NCI-H748 treated with DMSO at 0.1 percent for 48 hours (cell line): ENCODE measurements at regions not wholly inside any gene's neighbourhood (a gene's known extent, or its start where the extent isn't known, plus 50 kb on each side); places are given as distances from the start of the nearest gene placed in this dataset.
"Not testable (repeated sequence)": the region's sequence is repeated elsewhere in the genome, so short reads cannot be mapped to it uniquely, and the experiment has no call there.

Experiments
- DNase-seq: peaks from one replicate; lab custom pipeline; 2025; lab: John Stamatoyannopoulos, UW

DNA sequence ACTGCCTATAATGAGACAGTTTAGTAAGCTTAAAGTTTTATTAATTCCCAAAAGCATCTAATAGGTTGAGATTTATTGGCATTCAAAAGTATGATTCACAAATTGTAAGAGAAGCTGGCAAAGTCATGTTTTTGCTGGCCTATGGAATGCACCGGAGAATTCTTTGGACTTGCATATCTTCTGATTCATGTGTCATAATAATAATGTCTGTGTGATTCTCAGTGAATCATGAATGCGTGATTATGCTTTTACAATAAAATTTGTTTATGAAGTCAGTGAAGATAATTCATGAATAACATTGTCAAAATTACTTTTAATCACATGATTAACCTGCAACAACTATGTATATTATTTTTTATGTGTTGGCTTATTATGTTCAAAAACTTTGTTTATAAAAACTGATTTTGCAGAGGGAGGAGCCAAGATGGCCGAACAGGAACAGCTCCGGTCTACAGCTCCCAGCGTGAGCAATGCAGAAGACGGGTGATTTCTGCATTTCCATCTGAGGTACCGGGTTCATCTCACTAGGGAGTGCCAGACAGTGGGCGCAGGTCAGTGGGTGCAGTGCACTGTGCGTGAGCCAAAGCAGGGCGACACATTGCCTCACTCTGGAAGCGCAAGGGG is 389.2 kb downstream of the SRGAP2C start:
- DNase-seq: not testable (repeated sequence)

GRCh38 chr1:121574505-121574899 is 389.7 kb downstream of the SRGAP2C start:
- not testable (repeated sequence) for DNase-seq

- not testable (repeated sequence) for DNase-seq
These were observed 398.1 kb downstream of the SRGAP2C start for GRCh38 chr1:121582898-121583297.

DNA sequence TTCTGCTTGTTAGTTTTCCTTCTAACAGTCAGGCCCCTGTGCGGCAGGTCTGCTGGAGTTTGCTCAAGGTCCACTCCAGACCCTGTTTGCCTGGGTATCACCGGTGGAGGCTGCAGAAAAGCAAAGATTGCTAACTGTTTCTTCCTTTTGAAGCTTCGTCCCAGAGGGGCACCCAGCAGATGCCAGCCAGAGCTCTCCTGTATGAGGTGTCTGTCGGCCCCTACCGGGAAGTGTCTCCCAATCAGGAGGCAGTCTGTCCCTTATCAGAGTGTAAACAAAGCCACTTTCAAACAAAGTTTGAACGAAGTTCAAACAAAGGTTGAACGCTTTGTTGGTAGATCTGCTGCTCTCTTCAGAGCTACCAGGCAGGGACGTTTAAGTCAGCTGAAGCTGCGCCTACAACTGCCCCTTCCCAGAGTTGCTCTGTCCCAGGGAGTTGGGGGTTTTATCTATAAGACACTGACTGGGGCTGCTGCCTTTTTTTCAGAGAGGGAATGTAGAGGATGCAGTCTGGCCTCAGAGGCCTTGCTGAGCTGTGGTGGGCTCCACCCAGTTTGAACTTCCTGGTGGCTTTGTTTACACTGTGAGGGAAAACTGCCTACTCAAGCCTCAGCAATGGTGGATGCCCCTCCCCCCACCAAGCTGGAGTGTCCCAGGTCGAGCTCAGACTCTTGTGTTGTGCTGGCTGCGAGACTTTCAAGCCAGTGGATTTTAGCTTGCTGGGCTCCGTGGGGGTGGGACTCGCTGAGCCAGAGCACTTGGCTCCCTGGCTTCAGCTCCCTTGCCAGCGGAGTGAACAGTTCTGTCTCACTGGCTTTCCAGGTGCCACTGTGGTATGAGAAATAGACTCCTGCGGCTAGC is 401.8 kb downstream of the SRGAP2C start:
- DNase-seq: no peak

GRCh38 chr1:121587230-121587569 is 402.4 kb downstream of the SRGAP2C start:
- no peak for DNase-seq

GRCh38 chr1:121587777-121588176 is 403.0 kb downstream of the SRGAP2C start:
- no peak for DNase-seq

DNA sequence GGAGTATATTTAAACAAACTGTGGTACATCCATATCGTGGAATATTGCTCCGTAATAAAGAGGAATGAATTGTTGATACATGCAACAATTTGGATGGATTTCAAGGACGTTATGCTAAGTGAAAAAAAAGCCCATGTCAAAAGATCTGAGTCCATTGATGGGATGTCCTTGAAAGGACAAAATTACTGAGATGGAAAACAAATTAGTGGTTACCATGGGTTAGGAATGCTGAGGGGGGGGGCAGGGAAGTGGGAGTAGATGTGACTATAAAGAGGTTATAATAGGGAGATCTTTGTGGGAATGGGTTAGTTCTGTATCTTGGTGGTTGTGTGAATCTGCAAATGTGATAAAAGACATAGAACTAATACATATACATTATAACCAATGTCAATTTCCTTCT is 409.3 kb downstream of the SRGAP2C start:
- no peak for DNase-seq

DNA sequence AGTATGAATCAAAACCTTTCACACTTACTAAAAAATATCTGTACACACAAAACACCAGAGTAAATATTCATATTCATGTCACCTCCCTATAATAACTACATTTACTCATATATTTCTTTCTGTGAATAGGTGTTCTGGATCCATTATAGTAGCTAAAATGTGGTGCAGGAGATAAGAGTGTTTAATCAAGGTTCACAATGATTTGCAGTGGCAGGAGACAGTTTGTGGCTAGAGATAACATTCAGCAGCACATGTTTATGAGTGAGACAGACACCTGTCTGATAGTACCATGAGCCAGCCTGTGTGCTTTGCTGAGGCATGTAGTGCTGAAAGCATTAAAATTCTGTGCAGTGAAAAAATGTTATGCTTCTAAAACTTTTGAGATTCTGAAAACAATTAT is 410.3 kb downstream of the SRGAP2C start:
- no peak for DNase-seq

GRCh38 chr1:121604843-121605444 is 420.2 kb downstream of the SRGAP2C start:
- DNase-seq: not testable (repeated sequence)

- not testable (repeated sequence) for DNase-seq
These were observed 422.7 kb downstream of the SRGAP2C start for GRCh38 chr1:121607499-121607898.
